Ectodermal cell (in vitro differentiated cells): ENCODE measurements at regions not wholly inside any gene's neighbourhood (a gene's known extent, or its start where the extent isn't known, plus 50 kb on each side); places are given as distances from the start of the nearest gene placed in this dataset.

Source experiments
- H3K27ac ChIP-seq: 2 replicates; pipeline ENCODE4 v1.7.0; 2013; ENCODE audit warnings: mild to moderate bottlenecking, low read depth, low read length; ENCODE audit not compliant: insufficient read depth, poor library complexity, severe bottlenecking
- H3K27me3 ChIP-seq: 2 replicates; pipeline ENCODE4 v1.7.0; 2013; ENCODE audit warnings: mild to moderate bottlenecking, low read length; ENCODE audit not compliant: insufficient read depth, control insufficient read depth, poor library complexity, severe bottlenecking
- H3K36me3 ChIP-seq: one replicate; pipeline ENCODE4 v1.7.0; 2013; ENCODE audit warnings: low read length; ENCODE audit not compliant: control insufficient read depth, insufficient read depth
- H3K4me1 ChIP-seq: one replicate; pipeline ENCODE4 v1.7.0; 2013; ENCODE audit warnings: low read length; ENCODE audit not compliant: control insufficient read depth, insufficient read depth
- H3K4me3 ChIP-seq: 2 replicates; pipeline ENCODE4 v1.7.0; 2013; ENCODE audit warnings: low read depth, low read length, control low read depth; ENCODE audit not compliant: insufficient read depth
- H3K9me3 ChIP-seq: 2 replicates; pipeline ENCODE4 v1.7.0; 2013; ENCODE audit warnings: mild to moderate bottlenecking, low read length, moderate library complexity; ENCODE audit not compliant: control insufficient read depth
- WGBS, 2 experiments: methylation state at CpG; one replicate each; pipeline ENCODE4 v1.1.7; 2013; ENCODE audit warnings: missing lambda C conversion rate in 2 of 2; 5-methylcytosine and 5-hydroxymethylcytosine counted together

- WGBS, 2 experiments, result 84 to 85% methylated on average over 23 of the region's 23 CpGs
- Histone ChIP-seq H3K27ac (no peak overlapping the region), H3K36me3 (no peaks in the 10 kb centered on the region), H3K27me3 (no peaks in the 10 kb centered on the region), H3K4me1 (no peaks in the 10 kb centered on the region), H3K9me3 (no peaks in the 10 kb centered on the region), H3K4me3 (no peak overlapping the region)
These were observed 69.1 kb upstream of the CTDP1 start for GRCh38 chr18:79610461-79611039.

GRCh38 chr18:79611040-79611681 is 68.4 kb upstream of the CTDP1 start:
- H3K4me3 ChIP-seq, result no peak overlapping the region
- WGBS, 2 experiments, result 87% methylated on average over 20 of the region's 20 CpGs
- H3K27ac ChIP-seq, result no peak overlapping the region
- no peaks in the 10 kb centered on the region for H3K9me3 ChIP-seq
- H3K36me3 ChIP-seq, result no peaks in the 10 kb centered on the region
- H3K27me3 ChIP-seq, result no peaks in the 10 kb centered on the region
- H3K4me1 ChIP-seq, result no peaks in the 10 kb centered on the region

GRCh38 chr18:79612291-79613108 is 67.1 kb upstream of the CTDP1 start:
- Histone ChIP-seq H3K4me3 (no peak overlapping the region), H3K27me3 (no peaks in the 10 kb centered on the region), H3K9me3 (no peaks in the 10 kb centered on the region), H3K27ac (no peak overlapping the region), H3K4me1 (no peaks in the 10 kb centered on the region), H3K36me3 (no peaks in the 10 kb centered on the region)
- WGBS, 2 experiments, result 95% methylated on average over 27 of the region's 27 CpGs

GRCh38 chr18:79613186-79613931 is 66.2 kb upstream of the CTDP1 start:
- 83% methylated on average over 33 of the region's 33 CpGs for WGBS, 2 experiments
- Histone ChIP-seq H3K27me3 (no peaks in the 10 kb centered on the region), H3K36me3 (no peaks in the 10 kb centered on the region), H3K9me3 (no peaks in the 10 kb centered on the region), H3K4me1 (no peaks in the 10 kb centered on the region), H3K4me3 (no peak overlapping the region), H3K27ac (no peak overlapping the region)

- no peak overlapping the region for H3K27ac ChIP-seq
- H3K4me1 ChIP-seq, result no peaks in the 10 kb centered on the region
- no peaks in the 10 kb centered on the region for H3K27me3 ChIP-seq
- no peaks in the 10 kb centered on the region for H3K9me3 ChIP-seq
- no peaks in the 10 kb centered on the region for H3K36me3 ChIP-seq
- no peak overlapping the region for H3K4me3 ChIP-seq
- WGBS, 2 experiments, result 92% methylated on average over 26 of the region's 26 CpGs
These were observed 65.2 kb upstream of the CTDP1 start for GRCh38 chr18:79614211-79614955.

GRCh38 chr18:79615091-79615490 is 64.5 kb upstream of the CTDP1 start:
- Histone ChIP-seq H3K27ac (no peak overlapping the region), H3K36me3 (no peaks in the 10 kb centered on the region), H3K4me1 (no peaks in the 10 kb centered on the region), H3K4me3 (no peak overlapping the region), H3K9me3 (no peaks in the 10 kb centered on the region), H3K27me3 (no peaks in the 10 kb centered on the region)
- 93 to 95% methylated on average over 18 of the region's 18 CpGs for WGBS, 2 experiments

GRCh38 chr18:79615586-79615985 is 64.0 kb upstream of the CTDP1 start:
- 87% methylated on average over 6 to 7 of the region's 7 CpGs for WGBS, 2 experiments
- no peaks in the 10 kb centered on the region for H3K27me3 ChIP-seq
- no peak overlapping the region for H3K27ac ChIP-seq
- H3K4me1 ChIP-seq, result no peaks in the 10 kb centered on the region
- no peaks in the 10 kb centered on the region for H3K36me3 ChIP-seq
- no peaks in the 10 kb centered on the region for H3K9me3 ChIP-seq
- H3K4me3 ChIP-seq, result no peak overlapping the region

GRCh38 chr18:79616651-79617510 is 62.7 kb upstream of the CTDP1 start:
- Histone ChIP-seq H3K4me3 (peak overlapping the region; percentile 1), H3K27ac (no peak overlapping the region)

More at GRCh38 chr18:79616651-79617510, 62.7 kb upstream of the CTDP1 start:
- no peaks in the 10 kb centered on the region for H3K36me3 ChIP-seq
- no peaks in the 10 kb centered on the region for H3K9me3 ChIP-seq
- H3K4me1 ChIP-seq, result peaks cover 3% of the 10 kb centered on the region
- no peaks in the 10 kb centered on the region for H3K27me3 ChIP-seq
- 66 to 71% methylated on average over 68 to 87 of the region's 89 CpGs for WGBS, 2 experiments
